GM21529 (cell line): ENCODE measurements at regions not wholly inside any gene's neighbourhood (a gene's known extent, or its start where the extent isn't known, plus 50 kb on each side); places are given as distances from the start of the nearest gene placed in this dataset.

ENCODE experiments used
- ATAC-seq: cut with Tn5 transposase; IDR thresholded peaks from one replicate; pipeline ENCODE4 v1.9.1; 2021; ENCODE audit not compliant: unreplicated experiment

GRCh38 chr18:57918601-57919000 lies 115.5 kb upstream of the ATP8B1 start:
- no peak for ATAC-seq

- no peak for ATAC-seq
Measured at GRCh38 chr18:57916684-57917083, 113.6 kb upstream of the ATP8B1 start.

GRCh38 chr18:57915865-57916582 lies 112.9 kb upstream of the ATP8B1 start:
- ATAC-seq = no peak

- ATAC-seq = no peak
Measured at GRCh38 chr18:57915248-57915647, 112.1 kb upstream of the ATP8B1 start.

GRCh38 chr18:57913686-57914085 lies 110.6 kb upstream of the ATP8B1 start:
- no peak for ATAC-seq

GRCh38 chr18:57910817-57911216 lies 107.7 kb upstream of the ATP8B1 start:
- no peak for ATAC-seq

- ATAC-seq = no peak
Measured at GRCh38 chr18:57910134-57910533, 107.0 kb upstream of the ATP8B1 start.

DNA sequence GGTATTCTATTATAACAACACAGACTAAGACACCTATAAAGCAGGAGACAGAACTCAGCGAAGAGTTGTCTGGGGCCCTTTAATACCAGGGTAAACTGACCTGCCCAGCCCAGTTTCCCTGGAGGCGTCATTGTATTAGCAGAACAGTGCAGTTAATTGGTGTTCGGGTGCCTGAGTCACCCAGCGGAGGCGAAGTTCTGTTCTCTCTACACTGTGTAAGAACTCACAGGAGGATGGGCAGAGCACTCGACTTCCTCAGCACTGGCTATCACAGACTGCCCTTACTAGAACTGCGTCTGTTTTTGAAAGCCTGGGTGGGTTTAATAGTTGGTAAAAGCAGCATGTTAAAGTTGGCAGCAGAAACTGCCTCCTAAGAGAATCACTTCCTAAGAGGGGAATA lies 106.5 kb upstream of the ATP8B1 start:
- ATAC-seq = no peak

DNA sequence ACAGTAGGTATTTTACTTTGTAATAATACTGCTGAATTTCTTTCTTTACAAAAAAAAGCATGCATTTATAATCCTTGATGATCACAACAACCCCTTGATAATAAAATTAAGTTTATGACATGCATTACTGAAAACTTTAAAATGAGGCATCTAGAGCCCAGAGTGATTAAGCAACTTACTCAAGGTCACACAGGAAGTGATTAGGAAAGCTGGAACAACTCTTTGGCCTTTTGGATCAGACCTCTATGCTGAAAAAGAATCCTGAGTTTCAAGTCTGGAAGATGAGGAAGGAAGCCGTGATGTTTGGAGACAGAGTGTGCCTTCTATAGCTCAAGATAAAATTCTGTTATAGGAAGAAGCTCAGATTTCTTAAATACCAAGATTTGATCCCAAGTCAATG lies 105.0 kb upstream of the ATP8B1 start:
- no peak for ATAC-seq

- ATAC-seq = no peak
Measured at GRCh38 chr18:57907550-57907949, 104.4 kb upstream of the ATP8B1 start.

GRCh38 chr18:57906852-57907251 lies 103.7 kb upstream of the ATP8B1 start:
- no peak for ATAC-seq

GRCh38 chr18:57904535-57904934 lies 101.4 kb upstream of the ATP8B1 start:
- ATAC-seq = no peak

GRCh38 chr18:57902721-57903120 lies 99.6 kb upstream of the ATP8B1 start:
- no peak for ATAC-seq

GRCh38 chr18:57901825-57902589 lies 98.9 kb upstream of the ATP8B1 start:
- ATAC-seq = no peak

- ATAC-seq = no peak
Measured at GRCh38 chr18:57900906-57901435, 97.9 kb upstream of the ATP8B1 start.

DNA sequence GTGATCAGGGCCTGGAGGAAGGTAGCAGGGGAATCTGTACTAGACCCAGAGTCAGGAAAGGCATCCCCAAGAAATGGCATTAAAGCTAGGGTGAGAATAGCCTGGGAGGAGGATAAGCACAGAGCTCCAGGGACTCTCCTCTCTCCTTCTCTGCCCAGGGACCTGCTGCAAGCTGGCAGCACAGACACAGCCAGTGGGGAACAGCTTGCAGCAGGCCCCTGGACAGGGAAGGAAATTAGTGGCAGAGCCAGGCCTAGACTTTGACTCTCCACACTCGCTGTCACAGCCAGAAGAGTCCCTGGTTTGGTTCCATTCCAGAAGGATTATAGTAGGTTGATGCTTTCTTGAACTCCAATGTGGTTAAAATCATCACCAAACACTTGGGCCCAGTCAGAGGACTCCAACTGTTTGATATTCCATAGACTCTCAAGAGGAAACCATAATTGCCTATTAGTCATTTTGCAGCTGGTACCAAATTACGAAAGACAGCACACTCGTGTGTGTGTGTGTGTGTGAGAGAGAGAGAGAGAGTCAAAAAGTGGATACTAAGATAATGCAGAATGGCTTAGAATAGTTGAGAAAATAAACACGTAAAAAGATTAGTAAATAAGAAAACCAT lies 95.5 kb upstream of the ATP8B1 start:
- ATAC-seq = no peak

DNA sequence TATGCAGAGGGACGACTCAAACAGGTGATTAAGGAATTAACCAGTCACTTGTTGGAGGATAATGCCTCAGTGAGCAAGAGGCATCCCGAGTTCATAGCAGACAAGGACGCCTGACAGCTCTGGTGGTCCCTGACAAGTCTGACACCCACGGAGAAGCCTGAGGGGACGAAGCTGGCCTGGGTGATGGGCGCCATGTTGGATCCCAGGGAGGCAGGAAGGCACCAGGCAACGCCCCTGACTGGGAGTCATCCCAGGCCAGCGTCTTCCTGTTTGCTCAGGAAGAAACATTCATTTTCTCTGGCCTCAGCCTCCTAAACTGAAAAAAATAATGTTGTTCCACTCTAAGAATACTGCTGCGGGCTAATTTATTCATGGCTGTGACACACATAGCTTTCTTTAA lies 92.1 kb upstream of the ATP8B1 start:
- no peak for ATAC-seq

- peak; percentile 61 for ATAC-seq
Measured at GRCh38 chr18:57891707-57892391, 88.7 kb upstream of the ATP8B1 start.

- ATAC-seq = no peak
Measured at GRCh38 chr18:57890266-57890665, 87.2 kb upstream of the ATP8B1 start.

DNA sequence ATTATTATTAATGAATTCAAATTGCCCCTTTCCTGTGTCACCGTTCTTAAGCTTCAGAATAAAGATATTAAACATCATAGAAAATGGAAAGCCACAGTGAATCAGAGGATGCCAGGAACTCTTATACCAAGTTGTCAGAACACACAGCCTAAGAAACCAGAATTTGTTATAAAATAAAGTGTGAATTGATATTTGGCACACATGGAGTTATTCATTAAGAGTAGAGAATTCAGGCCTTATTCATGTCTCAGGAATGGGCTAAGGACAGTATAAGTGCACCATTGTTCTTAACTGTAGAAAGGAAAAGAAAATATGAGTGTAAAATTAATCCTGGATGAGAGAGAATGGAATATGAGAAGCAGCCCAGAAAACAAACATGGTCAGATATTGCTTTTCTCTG lies 86.7 kb upstream of the ATP8B1 start:
- no peak for ATAC-seq
